Urinary bladder (tissue), 3 donors: ENCODE measurements at regions not wholly inside any gene's neighbourhood (a gene's known extent, or its start where the extent isn't known, plus 50 kb on each side); places are given as distances from the start of the nearest gene placed in this dataset.

Experiments used
- DNase-seq: peaks from one replicate; pipeline ENCODE4 v3.0.0-alpha.2; 2015; ENCODE audit errors: extremely low spot score
- H3K27ac ChIP-seq: one replicate; pipeline ENCODE4 v1.5.1; 2013; ENCODE audit warnings: low read depth, mild to moderate bottlenecking, moderate library complexity
- H3K36me3 ChIP-seq: one replicate; pipeline ENCODE4 v1.6.1; 2013; ENCODE audit warnings: mild to moderate bottlenecking, moderate library complexity; ENCODE audit not compliant: insufficient read depth
- H3K4me1 ChIP-seq: one replicate; pipeline ENCODE4 v1.6.1; 2013; ENCODE audit warnings: mild to moderate bottlenecking, moderate library complexity; ENCODE audit not compliant: insufficient read depth
- H3K4me3 ChIP-seq: one replicate; pipeline ENCODE4 v1.5.1; 2013; ENCODE audit warnings: low read depth, low read length
- WGBS: extraction: QIAGEN DNeasy Blood & Tissue Kit; methylation state at CpG from one replicate; pipeline ENCODE4 v1.1.7; 2013; 5-methylcytosine and 5-hydroxymethylcytosine counted together
- donor health status: healthy with polysubstance abuse.
- donor health status: healthy.

DNA sequence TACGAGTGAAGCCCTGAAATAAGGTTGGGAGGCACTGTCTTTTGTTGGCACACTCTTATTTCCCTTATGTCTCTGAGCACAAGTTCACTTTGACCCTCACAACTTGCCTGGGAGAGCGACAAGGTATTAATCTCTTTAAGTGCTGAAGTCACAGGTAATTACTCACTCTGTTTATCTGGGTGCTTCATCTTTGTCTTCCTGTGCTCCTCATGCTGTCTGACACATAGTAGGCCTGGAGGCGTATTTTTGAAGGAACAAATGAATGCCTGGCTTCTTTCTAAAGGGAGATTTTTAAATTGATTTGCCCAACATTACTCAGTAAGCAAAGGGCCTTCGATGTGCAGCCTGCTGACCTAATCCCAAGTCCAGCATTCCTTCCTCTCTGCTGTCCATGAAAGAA, 507.1 kb upstream of the TNP1 start:
- H3K4me3 ChIP-seq, result no peak overlapping the region
- H3K4me1 ChIP-seq, result no peaks in the 10 kb centered on the region
- 75% methylated on average over 4 of the region's 4 CpGs for WGBS
- no peak for DNase-seq
- H3K36me3 ChIP-seq, result no peaks in the 10 kb centered on the region
- no peak overlapping the region for H3K27ac ChIP-seq

DNA sequence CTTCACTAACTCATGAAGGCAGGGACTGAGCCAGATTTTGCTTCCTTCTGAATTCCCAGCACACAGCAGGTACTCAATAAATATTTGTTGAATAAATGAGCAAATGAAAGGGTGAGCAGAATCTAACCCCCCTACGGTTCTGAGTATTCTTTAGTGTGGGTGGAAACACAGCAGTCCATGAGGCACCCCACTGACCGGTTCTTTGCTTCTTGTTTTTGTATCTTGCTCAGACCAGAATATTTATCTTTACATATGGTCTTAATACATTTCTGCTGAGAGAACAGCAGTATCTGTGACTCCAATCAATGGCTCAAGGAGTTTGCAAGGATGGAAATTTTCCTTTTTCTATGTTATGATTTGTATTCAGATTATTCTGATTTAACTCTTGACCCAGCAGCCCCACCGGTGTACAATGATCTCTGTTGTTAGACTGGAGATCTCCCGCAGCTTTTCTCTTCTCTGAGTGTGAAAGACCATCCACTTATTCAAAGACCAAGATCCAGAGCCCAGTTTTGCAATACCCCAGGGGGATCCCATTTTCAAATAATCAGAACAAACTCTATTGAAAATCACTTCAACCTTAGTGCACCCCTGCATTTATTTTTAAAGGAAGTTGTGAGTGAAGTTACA, 506.5 kb upstream of the TNP1 start:
- 79% methylated on average over 4 of the region's 4 CpGs for WGBS
- Histone ChIP-seq H3K4me1 (no peaks in the 10 kb centered on the region), H3K4me3 (no peak overlapping the region), H3K27ac (no peak overlapping the region), H3K36me3 (no peaks in the 10 kb centered on the region)
- DNase-seq, result no peak

DNA sequence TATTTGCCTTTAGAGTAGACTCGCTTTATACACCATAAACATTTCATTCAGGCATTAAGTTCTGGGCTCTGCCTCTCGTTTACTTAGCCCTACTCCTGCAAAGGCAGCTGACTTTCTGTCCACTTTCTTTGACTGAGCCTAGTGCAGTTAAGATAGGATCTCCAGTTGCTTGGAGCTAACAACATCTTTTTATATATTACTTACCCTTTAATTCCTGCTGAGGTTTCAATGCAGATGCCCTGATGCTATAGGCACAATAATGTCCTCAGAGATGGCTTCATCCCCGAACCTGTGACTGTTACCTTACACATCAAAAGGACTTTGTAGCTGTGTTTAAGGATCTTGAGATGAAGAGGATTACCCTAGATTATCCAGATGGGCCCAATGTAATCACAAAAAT, 505.8 kb upstream of the TNP1 start:
- Histone ChIP-seq H3K4me1 (no peaks in the 10 kb centered on the region), H3K36me3 (no peaks in the 10 kb centered on the region), H3K4me3 (no peak overlapping the region), H3K27ac (no peak overlapping the region)
- WGBS, result 57% methylated on average over 3 of the region's 3 CpGs
- no peak for DNase-seq

DNA sequence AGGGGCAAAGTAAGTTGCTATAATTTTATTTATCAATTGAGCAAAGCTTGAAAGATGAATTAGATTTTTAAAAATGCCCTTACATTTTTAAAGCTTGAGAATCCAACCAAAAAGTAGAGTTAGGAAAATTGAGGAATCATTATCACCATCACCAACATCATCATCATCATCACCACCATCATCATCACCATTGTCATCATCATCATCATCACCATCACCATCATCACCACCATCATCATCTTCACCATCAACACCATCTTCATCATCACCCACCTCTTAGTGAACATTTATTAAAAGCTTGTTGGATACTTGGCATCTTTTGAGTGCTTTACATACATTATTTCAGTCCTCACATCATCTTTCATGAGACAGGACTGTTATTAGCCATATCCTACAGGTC, 504.4 kb upstream of the TNP1 start:
- DNase-seq, result no peak
- Histone ChIP-seq H3K4me3 (no peak overlapping the region), H3K27ac (no peak overlapping the region), H3K4me1 (no peaks in the 10 kb centered on the region), H3K36me3 (no peaks in the 10 kb centered on the region)

GRCh38 chr2:217363470-217363869, 503.6 kb upstream of the TNP1 start:
- DNase-seq, result no peak
- Histone ChIP-seq H3K27ac (no peak overlapping the region), H3K36me3 (no peaks in the 10 kb centered on the region), H3K4me3 (no peak overlapping the region), H3K4me1 (no peaks in the 10 kb centered on the region)
- 78% methylated on average over 3 of the region's 3 CpGs for WGBS

DNA sequence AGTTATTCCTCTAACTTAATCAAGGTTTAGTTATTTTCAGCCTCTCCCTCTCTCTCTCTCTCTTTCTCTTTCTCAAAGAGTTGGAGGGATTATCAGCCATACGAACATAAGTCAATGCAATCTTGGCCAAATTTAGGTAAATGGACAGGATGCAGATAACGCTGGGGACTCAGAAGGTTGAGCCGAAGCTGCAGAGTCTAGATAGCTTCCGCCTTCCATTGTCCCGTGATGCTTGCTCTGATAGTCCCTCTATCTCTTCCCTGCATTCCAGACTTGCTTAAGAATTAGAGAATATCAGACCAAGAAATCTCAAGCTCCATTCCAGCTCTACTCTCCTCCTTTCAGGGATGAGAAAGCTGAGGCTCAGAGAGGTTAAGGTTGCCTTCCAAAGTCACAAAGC, 502.8 kb upstream of the TNP1 start:
- 84% methylated on average over 5 of the region's 5 CpGs for WGBS
- Histone ChIP-seq H3K4me1 (no peaks in the 10 kb centered on the region), H3K27ac (no peak overlapping the region), H3K4me3 (no peak overlapping the region), H3K36me3 (no peaks in the 10 kb centered on the region)
- DNase-seq, result no peak

- 93% methylated on average over 1 of the region's 1 CpG for WGBS
- Histone ChIP-seq H3K4me1 (no peaks in the 10 kb centered on the region), H3K4me3 (no peak overlapping the region), H3K27ac (no peak overlapping the region), H3K36me3 (no peaks in the 10 kb centered on the region)
- DNase-seq, result no peak
Observed at GRCh38 chr2:217362286-217362685, 502.4 kb upstream of the TNP1 start.

- DNase-seq, result no peak
- Histone ChIP-seq H3K27ac (peak overlapping the region; percentile 74), H3K4me3 (no peak overlapping the region), H3K4me1 (no peaks in the 10 kb centered on the region), H3K36me3 (no peaks in the 10 kb centered on the region)
- 19% methylated on average over 2 of the region's 2 CpGs for WGBS
Observed at GRCh38 chr2:217361483-217361880, 501.6 kb upstream of the TNP1 start.

DNA sequence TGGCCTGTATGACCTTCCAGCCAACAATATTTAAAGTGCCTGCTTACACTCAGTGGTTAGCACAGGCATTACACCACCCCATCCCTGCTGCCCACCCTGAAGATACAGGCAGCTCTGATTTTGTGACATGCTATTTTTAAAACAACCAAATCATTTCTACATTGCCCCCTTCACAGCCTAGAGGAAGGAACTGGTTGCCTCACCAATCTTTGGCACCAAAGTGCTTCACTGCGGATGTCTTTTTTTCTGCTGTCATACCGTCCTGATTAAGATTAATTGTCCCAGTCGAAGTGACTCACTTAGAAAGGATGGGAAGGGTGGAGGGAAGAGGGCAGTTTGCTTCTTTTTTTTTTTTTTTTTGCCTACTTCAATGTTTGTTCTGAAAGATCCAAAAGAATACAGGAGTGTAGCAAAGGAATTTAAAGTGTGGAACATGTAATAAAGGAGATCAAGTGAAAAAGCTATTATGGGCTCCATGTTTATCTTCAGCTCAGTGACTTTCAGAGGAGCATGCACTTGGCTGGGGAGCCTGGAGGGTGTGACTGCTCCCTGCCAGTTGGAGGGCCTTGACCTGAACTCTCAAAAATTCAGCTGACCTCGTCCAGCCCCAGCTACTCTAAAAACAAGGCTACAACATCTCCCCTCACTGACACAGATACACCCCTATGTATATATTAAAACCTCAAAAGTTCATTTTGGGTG, 501.1 kb upstream of the TNP1 start:
- H3K4me1 ChIP-seq, result no peaks in the 10 kb centered on the region
- peak overlapping the region; percentile 38 for H3K27ac ChIP-seq
- H3K36me3 ChIP-seq, result no peaks in the 10 kb centered on the region
- WGBS, result 6% methylated on average over 4 of the region's 4 CpGs
- H3K4me3 ChIP-seq, result no peak overlapping the region
- DNase-seq, result no peak

DNA sequence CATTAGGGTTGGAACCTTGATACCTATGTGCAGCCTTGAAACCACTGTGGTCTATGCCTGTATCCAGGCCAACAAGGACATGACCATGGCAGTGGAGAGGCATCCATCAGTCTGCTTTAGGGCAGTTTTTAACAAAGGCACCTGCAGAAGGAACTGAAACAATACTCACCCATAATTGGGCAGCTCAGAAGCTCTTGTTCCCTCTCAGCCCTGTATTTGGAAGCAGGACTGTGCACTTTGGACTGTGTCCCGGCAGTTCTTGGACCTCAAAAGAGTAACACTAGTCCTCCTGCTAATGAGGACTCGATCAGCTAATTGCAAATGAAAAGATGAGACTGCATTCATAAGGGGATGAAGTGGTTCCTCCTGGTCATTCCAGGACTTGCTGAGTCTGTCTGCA, 500.2 kb upstream of the TNP1 start:
- DNase-seq, result no peak
- no peaks in the 10 kb centered on the region for H3K4me1 ChIP-seq
- H3K27ac ChIP-seq, result peak overlapping the region; percentile 38
- WGBS, result 54% methylated on average over 2 of the region's 2 CpGs
- H3K4me3 ChIP-seq, result no peak overlapping the region
- no peaks in the 10 kb centered on the region for H3K36me3 ChIP-seq

DNA sequence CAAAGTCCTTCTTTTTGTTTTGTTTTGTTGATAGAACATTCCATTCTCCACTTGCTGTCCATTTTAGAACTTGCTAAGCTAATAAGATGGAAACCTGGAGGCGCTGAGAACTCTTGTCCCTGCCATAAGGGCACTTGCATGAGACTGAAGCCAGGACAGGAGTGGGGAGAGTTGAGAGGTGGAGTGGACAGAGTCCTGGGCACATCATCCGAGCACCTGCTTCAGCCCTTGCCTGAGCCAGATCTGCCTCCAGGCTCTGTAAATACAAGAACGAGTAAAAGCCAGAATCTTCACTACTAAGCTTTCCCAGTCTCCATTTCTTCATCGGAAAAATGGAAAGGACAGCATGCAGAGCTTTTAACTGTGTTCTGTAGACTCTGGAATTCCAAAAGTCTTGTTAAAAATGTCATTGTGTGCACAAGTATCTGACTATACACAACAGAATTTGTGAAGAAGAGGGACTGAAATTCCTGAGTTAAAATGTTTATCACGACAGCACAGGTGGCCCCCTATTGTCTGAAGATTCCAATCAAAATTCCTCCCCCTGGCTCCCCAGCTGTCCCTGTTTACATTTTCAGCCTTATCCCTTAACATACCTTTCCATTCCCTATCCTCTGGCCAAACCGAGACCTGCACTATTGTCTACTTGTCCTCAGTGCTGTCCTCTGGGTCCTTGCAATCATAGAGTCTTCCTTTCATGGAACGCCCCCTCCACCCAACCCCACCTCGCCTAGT, 498.2 kb upstream of the TNP1 start:
- Histone ChIP-seq H3K4me3 (no peak overlapping the region), H3K36me3 (no peaks in the 10 kb centered on the region), H3K27ac (no peak overlapping the region), H3K4me1 (no peaks in the 10 kb centered on the region)
- WGBS, result 83% methylated on average over 8 of the region's 8 CpGs
- DNase-seq, result no peak

DNA sequence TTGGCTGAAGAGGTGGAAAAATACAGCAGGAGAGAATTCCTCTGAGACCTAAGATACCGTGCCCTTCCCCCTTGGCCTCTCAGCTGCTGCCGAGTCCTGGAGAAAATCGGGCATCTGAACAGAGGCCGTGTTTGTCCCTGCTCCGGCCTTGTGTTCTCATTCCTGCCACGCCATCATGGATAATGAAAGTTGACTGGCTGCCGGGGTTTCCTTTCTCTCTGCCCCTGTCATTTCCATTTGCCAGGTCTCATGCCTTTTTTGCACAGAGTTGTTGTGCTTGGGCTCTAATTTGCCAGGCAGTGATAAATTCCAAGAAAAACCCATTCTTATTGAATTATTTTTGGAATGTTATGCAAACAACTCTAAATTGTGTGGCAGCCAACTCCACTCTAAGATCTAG, 496.9 kb upstream of the TNP1 start:
- no peaks in the 10 kb centered on the region for H3K4me1 ChIP-seq
- no peak overlapping the region for H3K27ac ChIP-seq
- WGBS, result 40% methylated on average over 7 of the region's 7 CpGs
- no peak overlapping the region for H3K4me3 ChIP-seq
- no peaks in the 10 kb centered on the region for H3K36me3 ChIP-seq
- no peak for DNase-seq

DNA sequence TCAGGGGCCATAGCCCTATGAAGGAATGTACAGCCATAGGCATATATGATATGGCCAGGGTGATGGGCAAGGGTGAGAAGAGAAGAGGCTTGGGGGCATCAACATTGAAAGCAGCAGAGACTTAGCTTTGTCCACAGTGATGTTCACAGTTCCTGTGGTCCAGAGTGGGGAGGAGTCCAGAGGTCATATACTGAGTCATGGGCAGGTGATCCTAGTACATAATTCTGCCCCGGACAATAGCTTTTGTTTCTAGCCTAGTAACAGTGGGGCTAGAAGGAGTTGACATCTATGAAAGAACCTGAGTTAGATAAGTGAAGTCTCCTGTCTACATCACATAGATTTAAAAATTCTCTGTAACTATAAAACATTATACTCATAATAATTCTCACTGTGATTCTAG, 496.3 kb upstream of the TNP1 start:
- Histone ChIP-seq H3K36me3 (no peaks in the 10 kb centered on the region), H3K27ac (no peak overlapping the region), H3K4me3 (no peak overlapping the region), H3K4me1 (no peaks in the 10 kb centered on the region)
- no peak for DNase-seq
- 81% methylated on average over 1 of the region's 1 CpG for WGBS

GRCh38 chr2:217353591-217353990, 493.7 kb upstream of the TNP1 start:
- no peak for DNase-seq
- no peaks in the 10 kb centered on the region for H3K36me3 ChIP-seq
- no peak overlapping the region for H3K27ac ChIP-seq
- no peaks in the 10 kb centered on the region for H3K4me1 ChIP-seq
- no peak overlapping the region for H3K4me3 ChIP-seq
- WGBS, result 80% methylated on average over 4 of the region's 4 CpGs
